HepG2 (cell line): ENCODE measurements at regions not wholly inside any gene's neighbourhood (a gene's known extent, or its start where the extent isn't known, plus 50 kb on each side); places are given as distances from the start of the nearest gene placed in this dataset.
A peak's percentile ranks its signal among the peaks of the same experiment; 100 is the strongest.

ENCODE experiments used
- ELF1 ChIP-seq: sonication (generic); formaldehyde crosslinking; IDR thresholded peaks from 2 replicates; pipeline ENCODE4 v1.4.0; 2020; ENCODE audit warnings: missing genetic modification reagents
- EP300 ChIP-seq, 3 experiments: sonication (generic) in 1 of 3; formaldehyde crosslinking in 1 of 3; IDR thresholded peaks; 2 replicates each; pipeline versions ENCODE4 v1.5.1 to v1.6.1; 2011 to 2020; ENCODE audit warnings: low read depth in 2 of 3, low read length in 2 of 3, borderline replicate concordance in 1 of 3, improper control_type of control experiment in 1 of 3, mild to moderate bottlenecking in 1 of 3, missing genetic modification reagents in 1 of 3, moderate library complexity in 1 of 3
- GRHL1 ChIP-seq: sonication (generic); formaldehyde crosslinking; conservative IDR thresholded peaks from 2 replicates; pipeline ENCODE4 v1.8.0; 2022; ENCODE audit warnings: missing genetic modification reagents
- LBX2 ChIP-seq: sonication (generic); formaldehyde crosslinking; IDR thresholded peaks from 2 replicates; pipeline ENCODE4 v1.5.0; 2020; ENCODE audit warnings: missing genetic modification reagents, mild to moderate bottlenecking, borderline replicate concordance
- NCOA2 ChIP-seq: sonication (generic); formaldehyde crosslinking; IDR thresholded peaks from 2 replicates; pipeline ENCODE4 v1.8.0; 2022; ENCODE audit warnings: inconsistent platforms
- NFIC ChIP-seq: IDR thresholded peaks from 2 replicates; pipeline ENCODE4 v1.6.1; 2012; ENCODE audit warnings: mild to moderate bottlenecking, low read length, inconsistent platforms
- PRDM15 ChIP-seq: sonication (generic); formaldehyde crosslinking; IDR thresholded peaks from 2 replicates; pipeline ENCODE4 v1.4.0; 2020; ENCODE audit warnings: missing genetic modification reagents
- PRDM4 ChIP-seq: sonication (generic); formaldehyde crosslinking; IDR thresholded peaks from 2 replicates; pipeline ENCODE4 v1.9.0; 2021; ENCODE audit warnings: missing genetic modification reagents, borderline replicate concordance
- RFX3 ChIP-seq: IDR thresholded peaks from 2 replicates; pipeline ENCODE4 v1.6.1; 2016; ENCODE audit warnings: missing biosample characterization, missing genetic modification reagents
- SUZ12 ChIP-seq: fragments of 150-350 bp; IDR thresholded peaks from 2 replicates; pipeline ENCODE4 v1.6.1; 2014; ENCODE audit warnings: low read depth, low read length
- ZBTB43 ChIP-seq: sonication (generic); formaldehyde crosslinking; conservative IDR thresholded peaks from 2 replicates; pipeline ENCODE4 v1.4.0; 2020; ENCODE audit warnings: missing genetic modification reagents
- ZNF292 ChIP-seq: sonication (generic); formaldehyde crosslinking; IDR thresholded peaks from 2 replicates; pipeline ENCODE4 v1.8.1; 2022; ENCODE audit warnings: mild to moderate bottlenecking, low read depth, missing genetic modification reagents, borderline replicate concordance
- ZNF343 ChIP-seq: sonication (generic); formaldehyde crosslinking; IDR thresholded peaks from 2 replicates; pipeline ENCODE4 v1.4.0; 2020; ENCODE audit warnings: mild to moderate bottlenecking, missing genetic modification reagents
- ZNF589 ChIP-seq: sonication (generic); formaldehyde crosslinking; conservative IDR thresholded peaks from 2 replicates; pipeline ENCODE4 v1.8.0; 2022; ENCODE audit warnings: mild to moderate bottlenecking, moderate library complexity, missing genetic modification reagents
- ZNF773 ChIP-seq: sonication (generic); formaldehyde crosslinking; IDR thresholded peaks from 2 replicates; pipeline ENCODE4 v1.4.0; 2020; ENCODE audit warnings: missing genetic modification reagents, borderline replicate concordance
- ZSCAN30 ChIP-seq: sonication (generic); formaldehyde crosslinking; IDR thresholded peaks from 2 replicates; pipeline ENCODE4 v1.5.0; 2020; ENCODE audit warnings: mild to moderate bottlenecking, missing genetic modification reagents
- TF ChIP-seq, protein P1 (sequence below): sonication (generic); formaldehyde crosslinking; IDR thresholded peaks from 2 replicates; pipeline ENCODE4 v1.5.1; 2020; ENCODE audit warnings: missing genetic modification reagents, mild to moderate bottlenecking, borderline replicate concordance

DNA sequence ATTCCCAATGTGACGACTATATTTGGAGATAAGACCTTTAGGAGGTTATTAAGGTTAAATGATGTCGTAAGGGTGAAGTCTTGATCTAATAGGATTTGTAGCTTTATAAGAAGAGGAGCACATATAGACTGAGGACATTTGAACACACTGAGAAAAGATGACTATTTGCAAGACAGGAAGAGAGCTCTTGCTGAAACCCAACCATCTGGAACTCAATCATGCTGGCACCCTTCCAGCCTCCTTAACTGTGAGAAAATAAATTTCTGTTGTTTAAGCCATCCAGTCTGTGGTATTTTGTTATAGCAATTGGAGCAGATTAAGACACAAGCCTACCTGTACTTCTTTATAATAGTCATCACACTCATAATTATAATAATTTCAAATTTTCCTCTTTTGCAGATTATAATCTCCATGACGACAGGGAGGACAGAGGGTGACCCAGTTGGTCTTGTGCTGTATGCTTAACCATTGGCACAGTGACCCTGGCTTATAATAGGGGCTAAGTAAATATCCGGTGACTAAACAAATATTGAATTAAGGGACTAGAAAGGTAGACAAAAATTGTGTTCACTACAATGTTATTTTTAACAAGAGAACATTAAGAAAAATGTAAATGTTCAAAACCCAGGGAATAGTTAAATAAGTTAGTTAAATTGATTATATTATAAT lies 206.4 kb upstream of the HDDC2 start (continued):
- TF ChIP-seq PRDM15 (no peak), ZBTB43 (no peak), NFIC (peak; percentile 87; the same call in 1 of the 2 replicates), ZNF773 (CRISPR knock-in tag) (no peak), SUZ12 (no peak), ZNF343 (CRISPR knock-in tag) (no peak), ZNF589 (CRISPR knock-in tag) (no peak), ELF1 (CRISPR knock-in tag) (no peak), GRHL1 (no peak), ZNF292 (CRISPR knock-in tag) (no peak), LBX2 (CRISPR knock-in tag) (no peak), NCOA2 (CRISPR knock-in tag) (peak; percentile 49; the same call in 1 of the 2 replicates), RFX3 (CRISPR knock-in tag) (peak; percentile 57), PRDM4 (CRISPR knock-in tag) (no peak), EP300 (IDR thresholded peaks at IDR 0.05; ENCODE audit: low read depth in 2 of 2, low read length in 2 of 2) (peak in 1 of 2 experiments; percentile 76; a peak in 2 of 4 replicates), EP300 (CRISPR knock-in tag; IDR thresholded peaks at IDR 0.05; ENCODE audit: borderline replicate concordance) (no peak), ZSCAN30 (CRISPR knock-in tag) (no peak)
- TF ChIP-seq, protein P1, sequence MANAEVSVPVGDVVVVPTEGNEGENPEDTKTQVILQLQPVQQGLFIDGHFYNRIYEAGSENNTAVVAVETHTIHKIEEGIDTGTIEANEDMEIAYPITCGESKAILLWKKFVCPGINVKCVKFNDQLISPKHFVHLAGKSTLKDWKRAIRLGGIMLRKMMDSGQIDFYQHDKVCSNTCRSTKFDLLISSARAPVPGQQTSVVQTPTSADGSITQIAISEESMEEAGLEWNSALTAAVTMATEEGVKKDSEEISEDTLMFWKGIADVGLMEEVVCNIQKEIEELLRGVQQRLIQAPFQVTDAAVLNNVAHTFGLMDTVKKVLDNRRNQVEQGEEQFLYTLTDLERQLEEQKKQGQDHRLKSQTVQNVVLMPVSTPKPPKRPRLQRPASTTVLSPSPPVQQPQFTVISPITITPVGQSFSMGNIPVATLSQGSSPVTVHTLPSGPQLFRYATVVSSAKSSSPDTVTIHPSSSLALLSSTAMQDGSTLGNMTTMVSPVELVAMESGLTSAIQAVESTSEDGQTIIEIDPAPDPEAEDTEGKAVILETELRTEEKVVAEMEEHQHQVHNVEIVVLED (CRISPR knock-in tag), result no peak
